KMS-11 (cell line): ENCODE measurements at regions not wholly inside any gene's neighbourhood (a gene's known extent, or its start where the extent isn't known, plus 50 kb on each side); places are given as distances from the start of the nearest gene placed in this dataset.

Experiments
- H2AFZ ChIP-seq: fragments of 200-600 bp; sonication (generic); 2 replicates; pipeline ENCODE4 v1.6.1; 2016; ENCODE audit warnings: antibody characterized with exemption, mixed run types, low read depth
- H3K27ac ChIP-seq: fragments of 200-600 bp; sonication (generic); 2 replicates; pipeline ENCODE4 v1.6.1; 2016; ENCODE audit warnings: mild to moderate bottlenecking, mixed run types
- H3K27me3 ChIP-seq: fragments of 200-600 bp; sonication (generic); 2 replicates; pipeline ENCODE4 v1.6.1; 2017; ENCODE audit warnings: mild to moderate bottlenecking, low read depth, mixed run types, moderate library complexity; ENCODE audit not compliant: insufficient read depth
- H3K36me3 ChIP-seq: fragments of 200-600 bp; sonication (generic); 2 replicates; pipeline ENCODE4 v1.6.1; 2017; ENCODE audit warnings: mild to moderate bottlenecking, mixed run types; ENCODE audit not compliant: insufficient read depth
- H3K4me1 ChIP-seq: fragments of 200-600 bp; sonication (generic); 2 replicates; pipeline ENCODE4 v1.6.1; 2016; ENCODE audit warnings: mild to moderate bottlenecking, low read depth, mixed run types; ENCODE audit not compliant: poor library complexity, severe bottlenecking
- H3K4me2 ChIP-seq: fragments of 200-600 bp; sonication (generic); 2 replicates; pipeline ENCODE4 v1.7.0; 2016; ENCODE audit warnings: mild to moderate bottlenecking, mixed run types
- H3K4me3 ChIP-seq: fragments of 200-600 bp; sonication (generic); IDR thresholded peaks from 2 replicates; pipeline ENCODE4 v1.6.1; 2017; ENCODE audit warnings: low read depth, low read length, mixed read lengths; ENCODE audit not compliant: insufficient read depth
- H3K79me2 ChIP-seq: fragments of 200-600 bp; sonication (generic); 2 replicates; pipeline ENCODE4 v1.6.1; 2016; ENCODE audit warnings: low read depth, mixed run types; ENCODE audit not compliant: insufficient read depth
- H3K9ac ChIP-seq: fragments of 200-600 bp; sonication (generic); 2 replicates; pipeline ENCODE4 v1.6.1; 2016; ENCODE audit warnings: mild to moderate bottlenecking, mixed run types
- H4K20me1 ChIP-seq: fragments of 200-600 bp; sonication (generic); 2 replicates; pipeline ENCODE4 v1.6.1; 2016; ENCODE audit warnings: mild to moderate bottlenecking, mixed run types; ENCODE audit not compliant: insufficient read depth
- CTCF ChIP-seq: fragments of 200-600 bp; sonication (generic); conservative IDR thresholded peaks from 2 replicates; pipeline ENCODE4 v1.6.1; 2017; ENCODE audit warnings: low read depth, mild to moderate bottlenecking, antibody characterized with exemption, low read length, moderate library complexity, mixed read lengths

- TF ChIP-seq CTCF, result no peak
- no peak overlapping the region for H3K27ac ChIP-seq
- H2AFZ ChIP-seq, result no peak overlapping the region
- no peaks in the 10 kb centered on the region for H3K79me2 ChIP-seq
- no peaks in the 10 kb centered on the region for H4K20me1 ChIP-seq
- no peaks in the 10 kb centered on the region for H3K27me3 ChIP-seq
- H3K36me3 ChIP-seq, result no peaks in the 10 kb centered on the region
- H3K4me3 ChIP-seq, result no peak overlapping the region
- H3K4me1 ChIP-seq, result no peaks in the 10 kb centered on the region
- no peak overlapping the region for H3K9ac ChIP-seq
- no peak overlapping the region for H3K4me2 ChIP-seq
Measured at GRCh38 chr4:31929676-31930345, 1209.6 kb downstream of the PCDH7 start.

- H3K27ac ChIP-seq, result no peak overlapping the region
- H3K4me3 ChIP-seq, result no peak overlapping the region
- H3K4me2 ChIP-seq, result no peak overlapping the region
- H3K4me1 ChIP-seq, result no peaks in the 10 kb centered on the region
- H3K9ac ChIP-seq, result no peak overlapping the region
- no peaks in the 10 kb centered on the region for H4K20me1 ChIP-seq
- H3K79me2 ChIP-seq, result no peaks in the 10 kb centered on the region
- no peak overlapping the region for H2AFZ ChIP-seq
- H3K27me3 ChIP-seq, result no peaks in the 10 kb centered on the region
- H3K36me3 ChIP-seq, result no peaks in the 10 kb centered on the region
- TF ChIP-seq CTCF, result no peak
Measured at GRCh38 chr4:31946456-31946855, 1226.3 kb downstream of the PCDH7 start.

GRCh38 chr4:31947101-31947500 lies 1226.9 kb downstream of the PCDH7 start:
- H3K36me3 ChIP-seq, result no peaks in the 10 kb centered on the region
- H3K27ac ChIP-seq, result no peak overlapping the region
- no peak overlapping the region for H3K4me2 ChIP-seq
- H3K9ac ChIP-seq, result no peak overlapping the region
- H2AFZ ChIP-seq, result no peak overlapping the region
- no peak overlapping the region for H3K4me3 ChIP-seq
- H4K20me1 ChIP-seq, result no peaks in the 10 kb centered on the region
- no peak for TF ChIP-seq CTCF
- H3K4me1 ChIP-seq, result no peaks in the 10 kb centered on the region
- H3K27me3 ChIP-seq, result no peaks in the 10 kb centered on the region
- no peaks in the 10 kb centered on the region for H3K79me2 ChIP-seq

- Histone ChIP-seq H3K79me2 (no peaks in the 10 kb centered on the region), H2AFZ (no peak overlapping the region), H4K20me1 (no peaks in the 10 kb centered on the region), H3K4me1 (no peaks in the 10 kb centered on the region), H3K27me3 (no peaks in the 10 kb centered on the region), H3K27ac (no peak overlapping the region), H3K4me2 (no peak overlapping the region), H3K4me3 (no peak overlapping the region), H3K36me3 (no peaks in the 10 kb centered on the region), H3K9ac (no peak overlapping the region)
- no peak for TF ChIP-seq CTCF
Measured at GRCh38 chr4:31949045-31949444, 1228.9 kb downstream of the PCDH7 start.
